OCI-M2 (cell line): ENCODE measurements at regions not wholly inside any gene's neighbourhood (a gene's known extent, or its start where the extent isn't known, plus 50 kb on each side); places are given as distances from the start of the nearest gene placed in this dataset.
"Not testable (repeated sequence)": the region's sequence is repeated elsewhere in the genome, so short reads cannot be mapped to it uniquely, and the experiment has no call there.

Experiments used
- DNase-seq: peaks from one replicate; lab custom pipeline; 2025; ENCODE audit not compliant: unreplicated experiment; lab: John Stamatoyannopoulos, UW

- no peak for DNase-seq
These were observed 447.7 kb upstream of the DPPA4 start for GRCh38 chr3:109784852-109785631.

GRCh38 chr3:109803274-109803673 is 465.9 kb upstream of the DPPA4 start:
- no peak for DNase-seq

- DNase-seq, result no peak
These were observed 467.4 kb upstream of the DPPA4 start for GRCh38 chr3:109804697-109805096.

- no peak for DNase-seq
These were observed 469.6 kb upstream of the DPPA4 start for GRCh38 chr3:109806929-109807328.

- DNase-seq, result no peak
These were observed 472.2 kb upstream of the DPPA4 start for GRCh38 chr3:109809513-109809912.

- no peak for DNase-seq
These were observed 480.7 kb upstream of the DPPA4 start for GRCh38 chr3:109818081-109818480.

- DNase-seq, result no peak
These were observed 482.4 kb upstream of the DPPA4 start for GRCh38 chr3:109819734-109820133.

- DNase-seq, result no peak
These were observed 488.8 kb upstream of the DPPA4 start for GRCh38 chr3:109825971-109826810.

GRCh38 chr3:109831403-109831802 is 494.1 kb upstream of the DPPA4 start:
- no peak for DNase-seq

- no peak for DNase-seq
These were observed 498.6 kb upstream of the DPPA4 start for GRCh38 chr3:109835958-109836357.

GRCh38 chr3:109851854-109852253 is 514.5 kb upstream of the DPPA4 start:
- DNase-seq, result no peak

GRCh38 chr3:109852283-109852682 is 514.9 kb upstream of the DPPA4 start:
- DNase-seq, result no peak

- DNase-seq, result no peak
These were observed 515.9 kb upstream of the DPPA4 start for GRCh38 chr3:109853077-109853731.

- no peak for DNase-seq
These were observed 526.4 kb upstream of the DPPA4 start for GRCh38 chr3:109863701-109864100.

GRCh38 chr3:109864452-109864851 is 527.1 kb upstream of the DPPA4 start:
- no peak for DNase-seq

- no peak for DNase-seq
These were observed 532.2 kb upstream of the DPPA4 start for GRCh38 chr3:109869586-109869985.

GRCh38 chr3:109874896-109875708 is 537.8 kb upstream of the DPPA4 start:
- DNase-seq, result no peak

GRCh38 chr3:109877616-109878015 is 540.3 kb upstream of the DPPA4 start:
- DNase-seq, result not testable (repeated sequence)

GRCh38 chr3:109882144-109882543 is 544.8 kb upstream of the DPPA4 start:
- DNase-seq, result no peak

GRCh38 chr3:109887293-109887692 is 549.9 kb upstream of the DPPA4 start:
- no peak for DNase-seq

- DNase-seq, result no peak
These were observed 550.7 kb upstream of the DPPA4 start for GRCh38 chr3:109888026-109888425.
